NCI-H146 (cell line): ENCODE measurements at regions not wholly inside any gene's neighbourhood (a gene's known extent, or its start where the extent isn't known, plus 50 kb on each side); places are given as distances from the start of the nearest gene placed in this dataset.
A peak's percentile ranks its signal among the peaks of the same experiment; 100 is the strongest.

Experiments
- DNase-seq: peaks from one replicate; lab custom pipeline; 2025; lab: John Stamatoyannopoulos, UW

DNA sequence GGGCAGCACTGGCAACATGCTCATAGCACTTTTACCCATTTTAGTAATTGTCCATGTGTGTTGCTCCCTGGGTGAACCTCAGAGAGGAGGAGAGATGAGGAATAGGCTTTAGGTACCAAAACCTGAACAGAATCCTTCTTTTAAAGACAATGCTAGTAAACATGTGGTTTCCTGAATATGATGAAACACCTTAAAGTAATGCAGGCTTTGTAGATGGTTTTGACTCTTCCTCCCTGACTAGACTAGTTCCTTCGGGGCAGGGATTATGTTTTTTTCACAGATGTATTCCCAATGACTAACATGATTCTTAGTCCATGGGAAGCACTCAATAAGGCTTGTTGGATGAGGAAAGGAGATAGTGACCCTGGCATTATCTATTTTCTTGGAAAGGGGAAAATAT is 367.6 kb upstream of the JAG1 start:
- no peak for DNase-seq

DNA sequence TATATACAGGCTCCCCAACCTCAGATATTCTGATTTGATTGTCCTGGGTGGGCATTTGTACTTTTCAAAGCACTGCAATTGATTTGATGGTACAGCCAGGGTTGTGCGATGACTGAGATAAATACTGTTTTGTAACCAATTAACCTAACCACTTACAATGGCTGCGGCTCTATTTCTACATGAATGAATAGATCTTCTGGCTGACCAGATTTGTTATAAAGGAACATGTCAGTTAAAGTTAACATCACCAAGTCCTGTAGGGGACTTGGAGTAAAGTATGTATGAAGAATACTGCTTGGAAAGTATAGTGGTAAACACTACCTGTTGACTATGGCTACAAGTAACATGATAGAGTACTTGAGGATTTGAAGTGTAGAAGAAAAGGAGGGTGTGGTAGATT is 369.2 kb upstream of the JAG1 start:
- no peak for DNase-seq

DNA sequence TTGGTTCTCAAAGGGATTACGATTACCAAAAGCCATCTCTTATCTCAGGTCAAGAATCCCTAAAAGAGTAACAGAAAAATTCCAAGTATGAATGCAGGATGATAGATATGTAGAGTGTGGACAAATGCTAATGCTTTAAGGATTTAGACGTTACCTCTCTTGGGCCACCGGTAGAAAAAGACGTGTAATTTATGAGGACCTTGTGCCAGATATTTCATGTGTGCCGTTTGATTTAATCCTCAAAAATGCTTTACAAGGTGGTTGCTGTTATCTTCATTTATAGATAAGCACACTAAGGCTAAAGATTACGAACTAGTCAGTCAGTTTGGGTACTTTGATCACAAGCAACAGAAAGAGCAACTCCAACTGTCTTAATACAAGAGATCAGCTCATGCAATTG is 370.8 kb upstream of the JAG1 start:
- no peak for DNase-seq

DNA sequence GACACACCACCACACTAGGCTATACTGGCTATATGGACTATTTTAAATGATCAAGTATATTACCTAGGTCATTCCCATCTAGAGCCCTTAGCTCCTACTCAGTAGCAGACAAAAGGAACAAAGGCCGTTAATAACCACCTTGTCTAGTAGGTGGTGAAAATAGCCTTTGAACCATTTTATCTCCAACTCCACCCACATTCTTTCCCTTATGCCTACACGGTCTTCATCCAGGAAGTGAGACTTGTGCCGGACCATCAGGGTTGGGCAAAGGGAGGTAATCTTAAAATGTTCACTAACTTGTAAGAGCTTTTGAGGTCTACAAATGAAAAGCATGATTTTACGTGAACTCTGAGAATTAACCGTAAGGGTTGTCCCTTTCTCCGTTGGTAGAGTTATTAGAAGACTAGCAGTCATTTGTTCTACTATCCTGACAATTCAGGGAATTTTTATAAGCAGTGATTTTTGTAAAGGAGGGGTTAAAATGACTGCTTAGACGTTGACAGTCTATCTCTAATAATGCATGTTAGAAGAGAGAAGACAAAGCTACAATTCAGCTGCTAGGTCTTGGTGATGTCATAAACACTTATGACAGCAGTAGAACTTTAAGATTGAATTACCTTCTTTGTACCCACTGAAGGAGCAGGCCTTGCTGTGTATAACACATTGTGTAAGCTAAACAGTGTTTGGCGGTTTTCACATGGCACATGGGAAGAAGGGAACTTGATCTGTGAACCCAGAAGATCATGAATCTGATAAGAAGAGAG is 371.8 kb upstream of the JAG1 start:
- DNase-seq: no peak

DNA sequence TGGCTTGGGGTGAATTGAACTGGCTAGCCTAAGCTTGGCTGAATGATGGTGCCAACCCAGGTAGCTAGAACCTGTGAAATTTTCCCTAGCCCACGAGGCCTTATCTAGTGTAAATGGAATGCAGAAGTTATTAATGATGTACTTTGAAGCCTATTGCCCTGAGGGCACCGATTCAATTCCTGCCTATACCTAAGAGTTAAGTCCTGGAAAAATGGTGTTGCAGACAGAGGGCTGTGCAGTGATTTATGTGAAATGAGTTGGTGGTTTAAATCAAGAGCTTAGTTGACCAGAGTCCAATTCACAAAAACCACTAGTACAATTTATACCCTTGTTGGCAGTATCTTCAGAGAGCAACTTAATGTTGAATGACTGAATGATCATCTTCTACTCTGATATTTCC is 373.8 kb upstream of the JAG1 start:
- DNase-seq: no peak

DNA sequence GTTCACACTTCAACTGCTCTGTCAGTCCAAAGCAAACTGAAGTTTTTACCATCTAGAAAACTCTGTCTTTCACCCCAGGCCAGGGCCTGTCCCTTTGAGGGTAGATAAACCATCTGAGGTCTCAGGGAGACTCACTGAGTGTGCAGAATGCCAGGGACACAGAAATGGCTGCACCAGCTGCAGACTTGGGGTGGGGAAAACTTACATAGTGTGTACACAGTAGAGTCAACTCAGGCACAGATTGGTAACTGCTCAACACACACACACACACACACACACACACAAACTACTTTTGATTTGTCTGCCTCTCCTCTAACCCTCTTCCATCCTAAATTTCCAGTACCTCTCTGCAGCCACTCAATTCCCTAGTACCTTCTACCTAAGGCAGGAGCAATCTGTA is 374.9 kb upstream of the JAG1 start:
- no peak for DNase-seq

DNA sequence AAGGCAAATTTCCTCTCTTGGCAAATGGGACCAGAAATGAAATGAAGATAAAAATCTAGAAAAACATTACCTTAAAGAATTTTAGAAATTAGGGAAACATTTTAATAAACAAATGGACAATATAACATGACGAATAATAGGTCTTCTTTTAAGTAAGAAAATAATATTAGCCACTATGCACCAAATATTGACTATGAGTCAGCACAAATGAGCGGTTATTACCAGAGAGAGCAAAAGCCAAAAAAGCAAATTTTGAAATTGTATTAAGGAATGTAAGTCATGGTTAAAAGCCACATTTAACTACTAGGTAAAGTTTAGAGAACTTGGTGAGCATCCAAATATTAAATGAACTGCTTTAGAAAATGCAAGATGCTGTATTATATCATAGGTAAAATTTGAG is 376.6 kb upstream of the JAG1 start:
- no peak for DNase-seq

DNA sequence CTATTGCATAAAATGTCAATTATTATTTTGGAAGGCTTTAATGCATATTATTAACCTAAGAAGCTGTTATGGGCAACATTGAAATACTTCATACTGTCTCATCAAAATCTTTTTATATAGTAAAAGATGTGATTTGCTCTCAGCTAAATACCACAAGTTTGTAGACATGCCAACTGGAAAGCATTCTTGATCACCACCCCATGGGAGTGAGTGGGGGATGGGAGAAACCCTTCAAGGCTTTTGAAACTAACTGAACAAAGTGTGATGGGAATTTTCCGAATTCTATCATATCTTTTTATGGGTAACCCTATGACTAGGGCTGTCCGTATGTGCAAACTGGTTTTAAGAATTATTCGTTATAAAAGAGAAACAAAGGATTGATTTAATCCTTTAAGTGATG is 377.3 kb upstream of the JAG1 start:
- no peak for DNase-seq

DNA sequence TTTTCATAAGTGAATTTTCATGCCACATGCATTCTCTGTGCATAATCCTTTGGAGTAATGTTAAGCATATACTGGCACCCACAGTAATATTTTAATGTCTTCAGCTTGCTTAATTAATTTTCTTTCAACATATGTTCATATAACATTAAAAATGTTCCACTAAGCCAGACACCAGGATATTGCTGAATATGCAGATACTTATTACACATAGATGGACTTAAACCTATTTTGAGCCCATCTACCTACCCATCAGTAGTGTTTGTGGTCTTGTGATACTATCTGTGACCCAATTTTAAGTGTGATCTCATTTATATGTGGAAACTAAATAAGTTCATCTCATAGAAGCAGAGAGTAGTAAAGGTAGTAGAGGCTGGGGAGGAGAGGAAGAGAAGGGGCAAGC is 379.5 kb upstream of the JAG1 start:
- no peak for DNase-seq

DNA sequence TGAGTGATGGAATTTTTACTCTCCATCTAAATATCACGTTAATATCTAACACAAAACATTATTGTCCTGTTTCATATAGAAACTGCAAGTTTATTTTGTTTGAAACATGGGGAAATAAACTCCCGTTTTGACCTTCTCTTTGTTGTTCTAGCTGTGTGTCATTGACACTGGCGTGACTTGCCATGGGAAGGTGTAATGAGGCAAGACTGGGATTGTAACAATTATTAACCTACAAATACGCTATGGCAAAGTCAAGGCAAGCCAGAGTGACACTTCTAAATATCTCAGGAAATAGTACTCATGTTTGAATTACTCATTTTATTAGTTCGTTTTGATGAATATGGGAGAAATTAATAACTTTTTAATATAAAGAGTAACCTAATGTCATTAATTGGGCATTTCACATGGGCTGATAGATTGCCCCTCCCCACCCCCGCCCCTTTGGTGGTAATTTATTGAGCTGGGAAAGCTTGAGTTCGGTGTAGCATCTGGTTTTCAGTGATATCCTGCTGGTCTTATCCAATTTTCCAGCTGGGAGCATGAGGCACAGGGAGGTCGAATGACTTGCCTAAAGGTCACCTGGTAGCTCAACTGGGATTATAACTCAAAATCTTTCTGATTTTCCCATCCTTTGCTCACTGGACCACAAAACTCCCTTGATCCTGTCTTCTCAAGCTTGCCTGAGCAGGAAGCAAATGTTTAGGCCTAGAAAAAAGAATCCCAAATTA is 380.6 kb upstream of the JAG1 start:
- no peak for DNase-seq

DNA sequence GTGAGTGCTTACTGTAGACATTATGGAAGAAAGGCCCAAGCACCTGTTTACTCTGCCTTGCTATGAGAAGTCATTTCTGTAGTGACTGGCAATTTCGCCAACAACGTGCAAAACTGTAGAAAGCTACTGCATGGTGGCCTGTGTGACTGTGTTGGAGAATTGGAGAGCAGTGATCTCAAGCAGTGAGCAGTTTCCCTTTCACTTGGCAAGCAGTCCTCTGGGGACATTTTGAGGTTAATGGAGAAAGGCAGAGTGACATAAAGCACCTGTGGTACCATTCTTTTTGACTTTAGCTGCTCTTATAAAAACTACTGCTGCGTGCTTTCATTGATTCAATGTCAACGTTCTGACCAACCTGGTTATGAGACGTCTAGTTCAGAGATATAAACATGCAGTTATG is 382.6 kb upstream of the JAG1 start:
- no peak for DNase-seq

DNA sequence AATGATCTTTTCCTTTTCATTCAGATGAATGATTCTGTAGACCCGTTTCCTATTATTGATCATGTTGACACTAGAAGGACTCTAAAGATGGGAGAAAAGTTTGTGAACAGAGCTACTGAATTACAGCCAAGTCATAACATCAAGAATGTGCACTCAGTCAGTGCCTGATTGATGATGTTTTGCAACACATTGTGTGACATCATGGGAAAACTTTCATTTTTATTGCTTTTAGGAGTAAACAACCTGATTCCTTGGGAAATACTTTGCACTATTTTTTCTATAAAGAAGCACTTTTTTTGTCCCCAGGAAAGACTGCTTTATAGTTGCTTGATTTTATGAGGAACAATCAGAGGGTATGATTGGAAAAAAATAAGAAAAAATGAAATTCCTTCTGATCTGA is 383.8 kb upstream of the JAG1 start:
- DNase-seq: no peak

DNA sequence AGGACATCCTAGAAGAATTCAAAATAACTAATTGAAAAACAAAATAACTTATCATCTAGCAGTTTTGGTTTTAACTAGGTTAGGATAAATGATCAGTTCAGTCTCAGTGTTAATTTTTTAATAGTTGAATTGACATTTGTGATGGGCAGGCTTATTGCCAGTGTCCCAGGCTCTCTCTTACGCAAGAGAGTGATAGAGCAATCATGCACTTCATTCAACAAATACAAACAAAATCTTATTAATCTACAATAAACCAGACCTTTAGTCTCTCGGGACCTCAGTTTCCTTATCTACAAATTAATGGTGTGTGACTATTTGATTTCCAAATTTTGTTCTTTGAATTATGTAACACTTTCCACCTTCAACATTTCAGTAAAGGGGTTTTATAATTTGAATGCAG is 385.9 kb upstream of the JAG1 start:
- no peak for DNase-seq

DNA sequence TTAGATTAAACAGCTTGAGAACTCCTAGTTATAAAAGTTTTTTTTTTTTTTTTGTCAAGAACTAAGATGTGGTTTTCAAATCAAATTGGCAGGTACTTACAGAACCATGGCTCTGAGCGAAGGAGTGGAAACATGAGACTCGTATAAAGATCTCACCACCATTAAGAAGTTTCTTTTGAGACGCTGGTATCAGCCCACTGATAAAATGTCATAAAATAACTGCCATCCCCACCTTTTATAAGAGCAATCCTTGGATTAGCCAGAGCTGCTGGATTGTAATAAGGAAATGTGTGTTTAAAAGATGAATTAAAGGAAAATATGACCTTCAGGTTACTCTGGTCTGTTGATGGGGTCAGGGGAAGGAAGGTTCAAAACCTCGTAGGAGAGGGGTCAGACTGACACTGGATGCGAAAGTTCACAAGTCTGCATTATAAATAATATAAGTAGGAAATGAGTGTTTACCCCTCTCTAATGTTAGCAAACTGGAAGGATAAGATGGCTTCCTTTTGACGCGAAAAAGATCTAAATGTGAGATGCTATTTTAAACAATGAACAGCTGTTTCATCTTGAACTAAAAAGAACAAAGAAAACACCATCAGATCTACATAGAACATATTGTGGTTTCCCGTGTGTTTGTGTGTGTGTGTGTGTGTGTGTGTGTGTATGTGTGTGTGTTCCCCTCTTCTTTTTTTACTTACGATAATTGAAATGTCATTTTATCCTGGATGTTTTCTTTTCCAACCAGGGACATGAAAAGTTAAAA is 386.8 kb upstream of the JAG1 start:
- DNase-seq: no peak

DNA sequence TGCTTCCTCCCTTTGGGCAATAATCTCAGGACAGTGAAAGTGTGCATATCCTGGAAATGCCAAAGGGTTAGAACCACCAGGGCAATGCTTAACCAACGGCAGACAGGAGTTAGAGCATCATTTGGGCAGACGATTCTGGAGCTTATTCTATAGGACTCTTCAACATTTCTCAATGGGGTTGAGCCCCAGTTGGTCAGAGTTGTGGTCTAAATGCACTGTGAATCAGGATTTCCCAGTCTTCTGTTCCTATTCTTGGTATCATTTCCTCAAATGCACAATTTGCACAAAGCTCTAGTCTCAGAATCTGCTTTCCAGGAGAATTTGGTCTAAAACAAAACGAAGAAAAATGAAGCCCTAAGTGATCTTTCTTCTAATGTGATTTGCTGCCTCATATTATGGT is 389.6 kb upstream of the JAG1 start:
- no peak for DNase-seq

DNA sequence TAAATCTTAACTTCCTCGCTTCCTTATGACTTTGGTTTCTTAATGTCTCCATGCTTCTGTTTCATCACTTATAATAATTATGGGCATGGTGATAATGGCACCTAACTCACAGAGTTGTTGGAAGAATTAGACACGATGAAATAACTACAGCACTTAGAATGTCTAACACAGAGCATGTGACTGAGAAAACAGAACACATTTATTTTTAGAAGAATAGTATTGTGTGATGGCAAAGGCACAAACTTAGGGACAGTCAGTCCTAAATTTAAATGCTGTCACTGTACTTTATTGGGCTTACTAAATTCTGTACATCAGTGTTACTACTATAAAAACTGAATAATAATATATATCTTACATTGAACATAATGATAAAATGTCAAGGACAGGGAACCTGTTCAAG is 391.1 kb upstream of the JAG1 start:
- no peak for DNase-seq

DNA sequence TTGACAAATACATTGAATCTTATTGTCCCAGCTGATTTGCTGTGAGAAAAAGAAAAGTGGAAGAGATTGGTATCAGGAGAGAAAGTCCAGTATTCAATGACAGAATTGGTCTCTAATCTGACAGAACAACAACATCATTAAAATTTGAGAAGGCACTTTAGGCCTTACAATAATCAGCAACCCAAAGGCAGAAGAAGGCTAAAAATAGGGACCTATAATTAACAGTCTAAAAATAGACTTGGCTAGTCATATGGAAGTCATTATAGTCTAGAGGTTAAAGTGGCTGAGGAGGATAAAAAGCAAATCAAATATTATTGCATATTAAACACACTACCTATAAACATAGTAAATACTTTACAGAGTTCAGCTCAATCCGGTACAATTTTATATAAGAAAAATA is 393.6 kb upstream of the JAG1 start:
- DNase-seq: no peak

DNA sequence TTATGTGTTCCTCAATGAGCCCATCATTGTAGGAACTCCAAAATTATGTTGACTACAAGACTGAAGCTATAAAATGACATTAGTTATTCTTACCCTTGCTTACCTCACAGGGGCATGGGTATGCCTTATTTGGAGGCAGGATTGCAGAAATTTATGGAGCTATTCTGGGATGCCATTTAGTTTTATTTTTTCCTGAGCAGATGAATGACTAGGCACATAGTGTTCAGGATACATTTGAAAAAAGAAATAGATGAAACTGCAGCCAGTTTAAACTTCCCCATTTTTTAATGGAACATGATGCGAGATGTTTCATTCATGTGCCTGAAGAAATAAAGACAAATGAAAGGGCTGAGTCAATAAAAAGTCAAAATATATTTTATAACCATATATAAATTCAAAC is 399.2 kb upstream of the JAG1 start:
- no peak for DNase-seq

DNA sequence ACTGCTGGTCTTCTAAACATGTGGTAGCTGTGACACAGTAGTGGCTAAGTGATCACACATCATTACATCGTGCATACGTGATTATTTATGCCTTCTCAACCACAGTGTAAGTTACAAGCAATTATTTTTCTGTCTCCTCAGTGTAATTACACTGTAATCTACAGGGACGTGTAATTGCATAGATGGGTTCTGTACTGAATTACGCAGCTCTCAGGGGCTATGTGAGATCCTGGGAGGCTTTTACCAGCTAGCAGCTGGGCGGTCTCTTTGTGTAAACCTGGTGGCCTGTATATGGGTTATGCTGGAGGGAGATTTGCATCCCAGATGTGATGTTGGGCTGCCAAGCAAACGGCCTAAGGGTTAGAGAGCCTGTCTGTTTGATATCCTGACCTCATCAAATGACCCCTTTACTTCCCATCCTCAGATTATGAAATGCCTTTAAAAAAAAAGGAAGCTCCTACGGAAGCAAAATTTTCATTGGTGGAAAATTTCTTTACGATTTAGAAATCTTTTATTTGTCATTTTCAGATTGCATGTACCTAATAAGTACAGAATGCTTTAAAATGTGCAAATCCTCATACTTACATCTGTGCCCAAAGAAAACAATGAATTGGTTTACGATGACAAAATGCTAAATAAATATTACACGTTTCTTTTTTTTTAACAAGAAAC is 402.8 kb upstream of the JAG1 start:
- peak; percentile 80 for DNase-seq

DNA sequence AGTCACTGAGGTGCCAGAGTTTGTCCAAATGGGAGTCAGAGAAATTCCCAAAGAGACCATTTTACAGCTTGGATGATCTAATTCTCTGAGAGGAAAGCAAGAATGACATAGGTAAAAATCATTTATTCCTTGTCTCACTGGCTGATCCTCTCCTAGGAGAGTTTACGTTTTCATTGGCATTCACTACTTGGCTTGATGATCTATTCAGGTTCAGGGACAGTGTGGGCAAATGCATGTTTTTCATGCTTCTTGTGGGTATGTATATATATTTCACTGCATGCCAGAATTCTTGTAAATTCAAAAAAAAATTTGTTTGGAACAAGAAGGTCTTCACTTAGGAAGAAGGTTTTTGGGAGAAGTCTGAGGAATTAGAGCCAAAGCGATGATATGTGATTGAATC is 403.4 kb upstream of the JAG1 start:
- no peak for DNase-seq

DNA sequence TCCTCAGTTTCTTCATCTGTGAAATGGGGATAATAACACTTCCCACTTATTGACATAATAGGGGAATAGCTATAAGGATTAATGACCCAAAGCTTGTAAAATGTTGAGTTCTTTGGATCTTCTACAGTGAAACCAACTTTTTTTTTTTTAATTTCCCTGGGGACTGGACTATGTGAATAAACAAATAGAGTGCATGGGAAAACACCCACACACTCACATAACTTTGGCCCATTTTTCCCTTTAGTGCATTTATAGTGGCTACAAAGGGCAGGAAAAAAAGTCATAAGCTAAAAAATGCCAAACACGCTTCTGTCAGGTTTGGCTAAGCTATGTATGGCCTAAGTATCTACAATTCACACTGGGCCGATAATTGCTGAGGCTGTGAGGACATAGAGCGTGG is 406.2 kb upstream of the JAG1 start:
- DNase-seq: no peak

DNA sequence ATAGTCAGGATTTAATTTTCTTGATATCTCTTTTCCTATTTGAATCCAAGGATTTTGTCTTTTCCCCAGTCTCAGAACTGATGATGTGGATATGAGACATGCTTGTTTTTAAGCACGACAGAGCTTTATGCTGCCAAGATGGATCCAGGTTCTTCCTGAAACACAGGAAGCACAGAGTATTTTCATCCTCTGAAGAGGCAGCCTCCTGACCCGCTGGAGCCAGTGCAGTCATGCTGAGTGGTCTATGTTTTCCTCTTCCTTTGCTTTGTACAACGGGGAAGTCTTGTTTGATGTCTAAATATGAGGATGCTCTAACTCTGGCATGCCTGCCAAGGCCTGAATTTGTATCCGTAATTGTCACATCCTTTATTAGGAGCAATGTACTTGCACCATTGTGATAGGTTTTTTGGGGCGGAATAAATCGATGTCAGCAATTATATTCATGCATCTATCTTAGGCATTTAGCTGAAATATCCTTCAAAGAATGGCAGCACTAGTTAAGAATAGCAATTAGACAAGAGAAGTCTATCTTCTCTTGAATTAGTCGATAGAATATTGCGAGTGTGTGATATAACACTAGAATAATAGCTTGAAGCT is 407.1 kb upstream of the JAG1 start:
- no peak for DNase-seq
